HG02840 (cell line): ENCODE measurements at regions not wholly inside any gene's neighbourhood (a gene's known extent, or its start where the extent isn't known, plus 50 kb on each side); places are given as distances from the start of the nearest gene placed in this dataset.

ENCODE experiments used
- ATAC-seq: cut with Tn5 transposase; IDR thresholded peaks from one replicate; pipeline ENCODE4 v1.9.1; 2021; ENCODE audit warnings: mild to moderate bottlenecking, moderate library complexity, moderate number of reproducible peaks; ENCODE audit not compliant: unreplicated experiment, low FRiP score

- no peak for ATAC-seq
Observed at GRCh38 chr11:104465321-104465720, 301.4 kb upstream of the PDGFD start.

- no peak for ATAC-seq
Observed at GRCh38 chr11:104464691-104465090, 300.7 kb upstream of the PDGFD start.

- no peak for ATAC-seq
Observed at GRCh38 chr11:104462341-104462740, 298.4 kb upstream of the PDGFD start.

- no peak for ATAC-seq
Observed at GRCh38 chr11:104451197-104451893, 287.4 kb upstream of the PDGFD start.

- ATAC-seq, result no peak
Observed at GRCh38 chr11:104443387-104443786, 279.4 kb upstream of the PDGFD start.

- no peak for ATAC-seq
Observed at GRCh38 chr11:104442321-104442720, 278.4 kb upstream of the PDGFD start.

- ATAC-seq, result no peak
Observed at GRCh38 chr11:104435494-104435893, 271.5 kb upstream of the PDGFD start.

GRCh38 chr11:104433751-104434150, 269.8 kb upstream of the PDGFD start:
- ATAC-seq, result no peak

GRCh38 chr11:104432981-104433380, 269.0 kb upstream of the PDGFD start:
- ATAC-seq, result no peak

- no peak for ATAC-seq
Observed at GRCh38 chr11:104432526-104432925, 268.6 kb upstream of the PDGFD start.

GRCh38 chr11:104422324-104422944, 258.5 kb upstream of the PDGFD start:
- no peak for ATAC-seq

GRCh38 chr11:104410336-104410735, 246.4 kb upstream of the PDGFD start:
- no peak for ATAC-seq

- no peak for ATAC-seq
Observed at GRCh38 chr11:104408630-104409029, 244.7 kb upstream of the PDGFD start.

- no peak for ATAC-seq
Observed at GRCh38 chr11:104405277-104405676, 241.3 kb upstream of the PDGFD start.

GRCh38 chr11:104404231-104405175, 240.6 kb upstream of the PDGFD start:
- ATAC-seq, result no peak

GRCh38 chr11:104402812-104403521, 239.0 kb upstream of the PDGFD start:
- no peak for ATAC-seq

- ATAC-seq, result no peak
Observed at GRCh38 chr11:104394508-104394907, 230.6 kb upstream of the PDGFD start.

- ATAC-seq, result no peak
Observed at GRCh38 chr11:104390651-104391050, 226.7 kb upstream of the PDGFD start.

GRCh38 chr11:104385884-104386283, 221.9 kb upstream of the PDGFD start:
- no peak for ATAC-seq

- no peak for ATAC-seq
Observed at GRCh38 chr11:104380358-104380757, 216.4 kb upstream of the PDGFD start.

- ATAC-seq, result no peak
Observed at GRCh38 chr11:104372111-104372510, 208.2 kb upstream of the PDGFD start.
